ENCODE measurements at regions not wholly inside any gene's neighbourhood (a gene's known extent, or its start where the extent isn't known, plus 50 kb on each side); places are given as distances from the start of the nearest gene placed in this dataset.

- TF ChIP-seq ZNF687 (IDR thresholded peaks at IDR 0.05) = no peak
- no peak for TF ChIP-seq FOS (IDR thresholded peaks at IDR 0.05; ENCODE audit: borderline replicate concordance, extremely low read depth, insufficient read length)
Measured at GRCh38 chr3:150265305-150265704, 142.8 kb upstream of the TSC22D2 start (continued).

GRCh38 chr3:150264561-150265279 lies 143.4 kb upstream of the TSC22D2 start:
- no peak for FAIRE-seq
- no peak for TF ChIP-seq RUNX3 (IDR thresholded peaks at IDR 0.05; ENCODE audit: low read length)
- no peak for TF ChIP-seq HDAC6 (IDR thresholded peaks at IDR 0.05; ENCODE audit: unreplicated experiment)
- TF ChIP-seq SRF (IDR thresholded peaks at IDR 0.05; ENCODE audit: low read depth in 2 of 2, low read length in 2 of 2) = no peak
- no peak for TF ChIP-seq ZBTB4 (CRISPR knock-in tag; IDR thresholded peaks at IDR 0.05)
- TF ChIP-seq TAF1 (IDR thresholded peaks at IDR 0.05; ENCODE audit: borderline replicate concordance, low read depth, low read length) = no peak
- no peak for TF ChIP-seq E2F8 (IDR thresholded peaks at IDR 0.05; ENCODE audit: low read depth, partially characterized antibody)

More at GRCh38 chr3:150264561-150265279, 143.4 kb upstream of the TSC22D2 start:
- no peak overlapping the region for H3K27ac ChIP-seq (ENCODE audit: control insufficient read depth, insufficient read depth)
- no peak overlapping the region for H3K4me3 ChIP-seq
- no peak overlapping the region for H3K9ac ChIP-seq (ENCODE audit: control insufficient read depth, insufficient read depth, low read length)
- ChIA-PET RAD21 (ENCODE audit: unreplicated experiment) (no interaction called here), POLR2A (no interaction called here), SMC1A (ENCODE audit: uncharacterized antibody, unreplicated experiment) (no interaction called here), CTCF (interaction anchor here (0.9 to 1.1 kb wide), 2 partner anchors 8 to 230 kb away, joined by 4 read pairs; no protein-coding TSS in a partner anchor)
- H3K9me3 ChIP-seq (replicated peaks; ENCODE audit: control insufficient read depth, insufficient read depth, low read length) = no peaks in the 10 kb centered on the region
- no peak for ATAC-seq
- no peaks in the 10 kb centered on the region for H4K20me1 ChIP-seq (ENCODE audit: control insufficient read depth, insufficient read depth)
- H3K36me3 ChIP-seq (ENCODE audit: control insufficient read depth in 2 of 2, insufficient read depth in 2 of 2, low read length in 1 of 2) = no peaks in the 10 kb centered on the region
- H3K79me2 ChIP-seq (ENCODE audit: control insufficient read depth, insufficient read depth, low read length) = no peaks in the 10 kb centered on the region
- H2AFZ ChIP-seq (ENCODE audit: control insufficient read depth, low read depth, low read length) = no peak overlapping the region
- no TSS peak for BruUV-seq (replicated peaks)
- no peak overlapping the region for H3K4me2 ChIP-seq (ENCODE audit: control insufficient read depth, insufficient read depth)
- intact Hi-C loops (cut with micrococcal nuclease; ENCODE audit: unreplicated experiment) (no loop called here), in situ Hi-C loops (cut with MboI) (no loop called here)
- H3K27me3 ChIP-seq (replicated peaks in 1 of 2; ENCODE audit: control insufficient read depth in 2 of 2, insufficient read depth in 2 of 2, low read length in 1 of 2) = no peaks in the 10 kb centered on the region
- WGBS (ENCODE audit: insufficient coverage, insufficient replicate concordance, low lambda C conversion rate, missing lambda C conversion rate) = 25% methylated on average over 6 of the region's 6 CpGs
- DNase-seq (ENCODE audit: low read depth, low spot score) = no peak
- H3K4me1 ChIP-seq (ENCODE audit: control insufficient read depth, insufficient read depth, low read length) = no peaks in the 10 kb centered on the region
